Islet of Langerhans (tissue), 1 donor: ENCODE measurements at regions not wholly inside any gene's neighbourhood (a gene's known extent, or its start where the extent isn't known, plus 50 kb on each side); places are given as distances from the start of the nearest gene placed in this dataset.
"Not testable (repeated sequence)": the region's sequence is repeated elsewhere in the genome, so short reads cannot be mapped to it uniquely, and the experiment has no call there.

Experiments used
- FAIRE-seq: peaks from one replicate; lab custom pipeline; 2011; peaks lifted over from hg19 to GRCh38; lab: Jason Lieb, UNC

- no peak for FAIRE-seq
Measured at GRCh38 chr14:34300330-34300729, 161.7 kb downstream of the SPTSSA start.

DNA sequence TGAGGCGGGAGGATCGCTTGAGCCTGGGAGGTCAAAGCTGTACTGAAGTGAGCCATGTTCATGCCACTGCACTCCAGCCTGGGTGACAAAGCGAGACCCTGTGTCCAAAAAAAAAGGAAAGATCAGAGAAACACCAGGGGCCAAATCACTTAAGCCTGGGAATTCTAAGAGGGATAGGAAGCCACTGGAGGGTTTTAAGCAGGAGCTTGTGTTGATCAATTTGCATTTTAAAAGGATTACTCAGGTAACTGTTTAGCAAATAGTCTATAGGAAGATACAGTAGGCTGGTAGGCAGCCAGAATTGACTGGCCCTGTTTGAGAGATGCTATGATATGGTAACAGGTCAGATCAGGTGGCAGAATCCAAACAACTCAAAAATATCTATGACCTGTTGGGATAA lies 162.7 kb downstream of the SPTSSA start:
- FAIRE-seq: no peak

- no peak for FAIRE-seq
Measured at GRCh38 chr14:34297786-34298520, 164.1 kb downstream of the SPTSSA start.

GRCh38 chr14:34283590-34283989 lies 178.4 kb downstream of the SPTSSA start:
- FAIRE-seq: no peak

DNA sequence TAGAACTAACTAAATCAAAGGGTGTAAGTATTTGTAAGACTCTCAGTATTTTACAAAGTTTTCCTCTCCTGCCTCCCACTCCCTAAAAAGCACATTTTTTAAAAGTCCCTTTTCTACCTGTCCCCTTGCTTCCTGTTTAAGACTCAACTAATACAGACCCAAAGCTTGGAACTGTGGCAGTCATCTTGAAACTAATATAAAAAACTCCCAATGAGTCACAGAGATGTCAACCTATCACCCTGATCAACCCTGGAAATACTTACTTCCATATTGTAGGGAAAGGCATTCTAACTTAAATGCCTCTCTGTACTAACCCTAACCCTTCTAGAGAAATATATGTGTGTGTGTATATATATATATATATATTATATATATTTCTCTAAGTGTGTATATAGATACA lies 184.8 kb downstream of the SPTSSA start:
- FAIRE-seq: no peak

DNA sequence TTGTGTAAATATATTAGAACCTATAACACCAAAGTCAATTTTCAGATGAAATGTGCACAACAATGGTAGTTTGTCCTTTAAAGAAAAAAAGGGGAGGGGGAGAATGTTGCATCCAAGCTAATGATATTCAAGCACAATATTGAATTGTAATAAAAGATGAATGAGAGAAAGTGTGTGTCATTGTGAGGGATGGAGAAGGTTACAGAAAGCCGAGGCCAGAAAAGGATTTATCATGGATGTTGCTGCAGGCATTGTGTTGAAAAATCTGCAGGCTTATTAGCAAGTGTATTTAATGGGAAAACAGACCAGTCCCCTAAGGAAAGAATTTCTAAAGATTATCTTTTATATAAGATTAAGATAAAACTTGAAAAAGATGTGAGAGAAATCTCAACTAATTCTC lies 186.5 kb downstream of the SPTSSA start:
- FAIRE-seq: no peak

- FAIRE-seq: no peak
Measured at GRCh38 chr14:34275078-34275477, 187.0 kb downstream of the SPTSSA start.

DNA sequence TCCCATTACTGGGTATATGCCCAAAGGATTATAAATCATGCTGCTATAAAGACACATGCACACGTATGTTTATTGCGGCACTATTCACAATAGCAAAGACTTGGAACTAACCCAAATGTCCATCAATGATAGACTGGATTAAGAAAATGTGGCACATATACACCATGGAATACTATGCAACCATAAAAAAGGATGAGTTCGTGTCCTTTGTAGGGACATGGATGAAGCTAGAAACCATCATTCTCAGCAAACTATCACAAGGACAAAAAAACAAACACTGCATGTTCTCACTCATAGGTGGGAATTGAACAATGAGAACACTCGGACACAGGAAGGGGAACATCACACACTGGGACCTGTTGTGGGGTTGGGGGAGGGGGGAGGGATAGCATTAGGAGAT lies 188.3 kb downstream of the SPTSSA start:
- FAIRE-seq: not testable (repeated sequence)

DNA sequence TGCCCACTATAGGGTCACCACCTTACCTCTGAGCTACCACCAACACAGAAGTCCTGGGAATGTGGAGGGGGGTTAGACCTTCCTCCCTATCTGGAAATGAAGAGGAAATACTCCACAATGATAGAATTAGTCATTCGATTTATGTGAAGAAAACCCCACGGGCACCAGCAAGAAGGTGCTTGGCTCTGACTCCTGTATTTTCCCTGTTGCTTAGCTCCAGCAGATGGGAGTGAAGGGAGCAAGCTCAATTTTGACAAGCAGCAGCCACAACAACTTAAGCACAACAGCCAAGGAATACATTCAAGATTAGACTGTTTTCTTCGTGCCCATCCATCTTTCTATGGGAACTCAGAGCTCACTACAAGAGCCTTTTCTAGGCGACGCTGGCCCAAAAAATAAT lies 191.7 kb downstream of the SPTSSA start:
- no peak for FAIRE-seq

DNA sequence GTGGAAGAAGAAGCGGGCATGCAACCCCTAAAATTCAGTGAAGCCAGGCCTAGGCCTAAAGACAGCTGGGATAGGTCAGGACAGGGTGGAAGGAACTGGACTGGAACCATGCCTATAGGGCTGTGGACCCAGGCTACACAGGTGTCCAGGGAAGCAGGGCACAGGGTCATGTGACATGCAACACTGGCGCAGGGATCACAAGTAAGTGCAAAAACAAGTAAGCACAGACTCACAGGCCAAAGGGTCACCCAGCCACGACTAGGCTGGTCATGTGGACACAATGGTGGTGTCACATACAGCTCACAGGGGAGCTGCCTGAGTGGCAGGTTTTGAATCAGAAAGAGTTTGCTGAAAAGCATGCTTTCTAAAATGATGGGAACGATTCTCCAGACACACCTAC lies 195.7 kb downstream of the SPTSSA start:
- FAIRE-seq: no peak

- no peak for FAIRE-seq
Measured at GRCh38 chr14:34262127-34262910, 199.7 kb downstream of the SPTSSA start.

DNA sequence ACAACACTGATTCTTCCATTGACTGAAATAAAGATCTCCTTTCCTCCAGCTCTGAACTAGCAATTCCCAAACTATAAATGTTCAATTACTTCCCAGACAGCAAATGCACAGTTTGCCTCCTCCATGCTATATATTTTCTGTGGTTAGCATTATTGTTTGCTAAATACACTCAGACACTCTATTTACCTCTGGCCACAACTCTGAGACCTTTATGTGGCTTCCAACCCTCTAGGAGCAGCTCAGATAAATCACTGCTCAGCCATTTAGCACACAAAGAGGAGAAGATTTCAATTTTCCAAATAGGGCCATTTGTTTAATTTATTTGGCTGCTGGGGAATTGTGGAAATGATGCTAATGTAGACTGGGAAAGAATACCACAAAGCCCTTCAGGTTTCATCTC lies 202.0 kb downstream of the SPTSSA start:
- FAIRE-seq: no peak

- FAIRE-seq: no peak
Measured at GRCh38 chr14:34258318-34258717, 203.7 kb downstream of the SPTSSA start.

DNA sequence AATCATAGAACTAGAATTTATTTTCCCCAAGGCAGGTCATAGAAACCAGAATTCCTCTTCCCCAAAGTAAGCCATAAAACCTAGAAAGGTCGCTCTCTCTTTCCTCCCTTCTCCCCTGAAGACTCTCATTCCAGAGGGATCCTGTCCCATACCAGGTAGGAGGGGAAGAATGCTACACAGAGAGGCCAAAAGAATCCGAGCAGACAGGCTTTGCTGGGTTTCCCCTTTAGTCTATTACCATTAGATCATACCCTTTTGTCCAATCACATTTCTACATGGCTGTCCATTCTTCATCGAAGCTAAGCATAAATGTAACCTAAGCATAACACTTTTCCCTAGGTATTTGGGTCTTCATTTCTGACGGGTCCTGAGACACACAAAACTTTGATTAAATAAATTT lies 204.5 kb downstream of the SPTSSA start:
- no peak for FAIRE-seq

GRCh38 chr14:34256223-34256622 lies 205.8 kb downstream of the SPTSSA start:
- no peak for FAIRE-seq

- no peak for FAIRE-seq
Measured at GRCh38 chr14:34254571-34254970, 207.5 kb downstream of the SPTSSA start.

DNA sequence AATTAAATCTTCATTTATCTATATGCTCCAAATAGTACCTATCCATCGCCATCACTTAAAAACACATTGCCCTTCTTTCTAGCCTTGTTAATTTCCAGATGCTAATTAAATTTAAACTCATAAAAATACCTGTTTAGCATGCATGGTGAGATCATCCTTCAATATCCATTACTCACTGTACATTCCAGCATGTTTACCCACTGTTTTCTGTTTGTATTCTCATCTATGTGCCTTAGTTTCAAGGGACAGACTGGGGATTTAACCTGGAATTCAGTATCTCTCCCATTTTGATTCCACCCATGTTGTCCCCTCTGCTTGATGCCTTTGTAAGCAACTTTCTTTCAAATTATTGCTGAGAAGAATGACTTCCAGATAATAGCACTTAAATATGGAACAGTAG lies 208.0 kb downstream of the SPTSSA start:
- no peak for FAIRE-seq

DNA sequence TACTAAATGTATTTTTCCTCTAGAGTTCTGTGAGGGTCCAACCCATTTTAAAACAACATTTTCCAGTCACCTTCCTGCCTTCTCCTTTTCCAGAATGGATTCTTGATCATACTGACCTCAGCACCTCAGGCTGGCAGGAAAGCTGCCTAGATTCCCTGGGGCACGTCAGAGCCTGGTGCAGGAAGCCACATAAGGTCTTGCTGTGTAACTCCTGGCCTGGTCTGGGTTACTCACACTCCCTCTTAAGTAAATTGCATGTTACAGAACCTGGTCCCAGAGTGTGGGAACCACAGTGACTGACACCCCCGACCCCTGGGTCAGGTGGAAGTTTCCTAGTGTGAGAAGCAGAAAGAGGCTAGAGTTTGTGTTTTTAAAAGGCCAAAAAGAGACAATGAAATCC lies 209.8 kb downstream of the SPTSSA start:
- FAIRE-seq: no peak

GRCh38 chr14:34251662-34252061 lies 210.4 kb downstream of the SPTSSA start:
- no peak for FAIRE-seq

- no peak for FAIRE-seq
Measured at GRCh38 chr14:34250959-34251358, 211.1 kb downstream of the SPTSSA start.

DNA sequence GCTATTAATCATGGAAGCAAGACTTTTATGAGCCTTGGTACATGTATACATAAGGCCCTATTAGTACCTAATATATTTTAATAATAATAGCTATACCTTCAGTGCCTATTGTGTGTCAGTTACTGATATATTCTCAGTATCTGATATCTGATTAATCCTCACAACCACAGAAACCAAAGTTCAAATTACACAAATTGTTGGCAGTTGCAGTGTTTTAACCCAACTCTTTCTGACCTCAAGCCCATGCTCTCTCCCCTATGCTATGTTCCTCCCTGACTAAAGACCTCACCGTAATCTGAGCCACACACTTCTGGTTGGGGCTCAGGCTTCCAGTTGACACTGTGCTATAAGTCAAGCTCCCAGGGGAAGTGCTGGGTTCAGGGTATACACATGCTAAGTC lies 214.4 kb downstream of the SPTSSA start:
- FAIRE-seq: no peak

- FAIRE-seq: no peak
Measured at GRCh38 chr14:34246206-34246605, 215.8 kb downstream of the SPTSSA start.

DNA sequence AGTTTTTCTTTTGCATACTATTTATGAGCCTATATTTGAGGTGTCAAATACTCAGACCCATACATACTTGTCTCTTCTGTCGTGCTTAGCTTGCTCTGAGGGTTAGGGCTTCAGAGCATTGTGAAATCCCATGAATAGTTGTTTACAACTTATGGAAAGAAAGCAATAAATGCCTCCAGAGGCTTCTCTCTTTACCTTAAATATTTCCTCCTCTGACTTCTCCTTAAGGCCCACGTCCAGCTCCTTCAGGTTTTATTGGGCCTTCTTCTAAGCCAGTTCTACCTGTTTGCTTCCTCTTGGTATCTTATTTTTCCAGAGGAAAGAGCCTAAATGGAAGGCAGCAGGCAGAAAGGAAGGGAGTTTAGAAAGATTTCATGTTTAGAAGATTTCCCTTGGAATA lies 218.6 kb downstream of the SPTSSA start:
- no peak for FAIRE-seq

GRCh38 chr14:34243001-34243400 lies 219.0 kb downstream of the SPTSSA start:
- FAIRE-seq: no peak
